A549 (cell line): ENCODE measurements at regions not wholly inside any gene's neighbourhood (a gene's known extent, or its start where the extent isn't known, plus 50 kb on each side); places are given as distances from the start of the nearest gene placed in this dataset.

Experiments
- CTCF ChIP-seq: fragments of >200 bp; sonication (Bioruptor Twin); formaldehyde crosslinking; IDR thresholded peaks from 3 replicates; pipeline ENCODE4 v1.5.1; 2016
- EP300 ChIP-seq, 2 experiments: fragments of >200 bp; sonication (Bioruptor Twin); formaldehyde crosslinking; IDR thresholded peaks; 2 replicates in 1 of 2; 3 replicates in 1 of 2; pipeline ENCODE4 v1.6.1; 2016 to 2017
- FOSB ChIP-seq: fragments of 250-450 bp; sonication (Bioruptor Pico); IDR thresholded peaks from 2 replicates; pipeline ENCODE4 v1.5.0; 2020; ENCODE audit warnings: mild to moderate bottlenecking, moderate library complexity
- HOXB13 ChIP-seq: fragments of 250-450 bp; sonication (Bioruptor Pico); IDR thresholded peaks from 2 replicates; pipeline ENCODE4 v1.5.0; 2020; ENCODE audit warnings: low read depth, mild to moderate bottlenecking, moderate library complexity
- HOXB5 ChIP-seq: fragments of 250-450 bp; sonication (Bioruptor Pico); IDR thresholded peaks from 2 replicates; pipeline ENCODE4 v1.5.0; 2020; ENCODE audit warnings: mild to moderate bottlenecking, moderate library complexity
- MAX ChIP-seq: IDR thresholded peaks from 2 replicates; pipeline ENCODE4 v1.6.1; 2012
- POLR2A ChIP-seq: IDR thresholded peaks from 2 replicates; pipeline ENCODE4 v1.6.1; 2012; ENCODE audit warnings: mild to moderate bottlenecking, low read length
- REST ChIP-seq: fragments of 200-600 bp; sonication (generic); IDR thresholded peaks from 2 replicates; pipeline ENCODE4 v1.6.1; 2016; ENCODE audit warnings: antibody characterized with exemption, mild to moderate bottlenecking, moderate library complexity
- SREBF2 ChIP-seq: fragments of 450-650 bp; IDR thresholded peaks from 2 replicates; pipeline ENCODE4 v1.6.1; 2014; ENCODE audit warnings: mild to moderate bottlenecking, moderate library complexity

GRCh38 chr18:10064267-10064666 lies 150.5 kb downstream of the VAPA start:
- TF ChIP-seq CTCF (no peak), SREBF2 (no peak), MAX (no peak), REST (no peak), EP300 (IDR thresholded peaks at IDR 0.05) (no peak), POLR2A (no peak), HOXB13 (CRISPR knock-in tag) (no peak), HOXB5 (no peak), FOSB (CRISPR knock-in tag) (no peak)
